ENCODE measurements at regions not wholly inside any gene's neighbourhood (a gene's known extent, or its start where the extent isn't known, plus 50 kb on each side); places are given as distances from the start of the nearest gene placed in this dataset.

GRCh38 chr12:65681226-65681625 is 143.1 kb upstream of the HMGA2 start:
- TF ChIP-seq POLR2A (IDR thresholded peaks at IDR 0.05) (no peak), CTCF (IDR thresholded peaks at IDR 0.05) (no peak)

Measured in uterus (tissue), 2 donors.